PFSK-1 (cell line): ENCODE measurements at regions not wholly inside any gene's neighbourhood (a gene's known extent, or its start where the extent isn't known, plus 50 kb on each side); places are given as distances from the start of the nearest gene placed in this dataset.

Experiments used
- FOXP2 ChIP-seq: optimal IDR thresholded peaks from 2 replicates; pipeline ENCODE3; 2011; ENCODE audit warnings: borderline replicate concordance, control low read depth, inconsistent platforms; ENCODE audit not compliant: insufficient read depth; ENCODE audit errors: extremely low read length, extremely low read depth
- POLR2AphosphoS5 ChIP-seq: IDR thresholded peaks from 2 replicates; pipeline ENCODE4 v1.6.1; 2012; ENCODE audit warnings: low read depth, mild to moderate bottlenecking, control low read depth, low read length, moderate library complexity
- REST ChIP-seq, 2 experiments: IDR thresholded peaks; 2 replicates each; pipeline versions ENCODE4 v1.6.1 to v1.8.0; 2011 to 2012; ENCODE audit warnings: low read depth in 2 of 2, low read length in 2 of 2, control low read depth in 1 of 2, inconsistent platforms in 1 of 2, mild to moderate bottlenecking in 1 of 2, moderate library complexity in 1 of 2; ENCODE audit not compliant: insufficient read depth in 1 of 2
- SIN3A ChIP-seq: IDR thresholded peaks from 2 replicates; pipeline ENCODE4 v1.6.1; 2012; ENCODE audit warnings: mild to moderate bottlenecking, low read length, moderate library complexity, borderline replicate concordance; ENCODE audit not compliant: insufficient read depth
- TAF1 ChIP-seq: IDR thresholded peaks from 2 replicates; pipeline ENCODE4 v1.6.1; 2012; ENCODE audit warnings: low read length, control low read depth, borderline replicate concordance; ENCODE audit not compliant: insufficient read depth

- TF ChIP-seq REST (IDR thresholded peaks at IDR 0.05; ENCODE audit: insufficient read depth in 1 of 2, low read depth in 2 of 2, low read length in 2 of 2) (no peak), POLR2AphosphoS5 (no peak), SIN3A (no peak), FOXP2 (no peak), TAF1 (no peak)
These were observed 263.7 kb upstream of the RAB4A start for GRCh38 chr1:229007167-229007566.

GRCh38 chr1:229007701-229008100 is 263.2 kb upstream of the RAB4A start:
- no peak for TF ChIP-seq TAF1
- TF ChIP-seq SIN3A, result no peak
- no peak for TF ChIP-seq FOXP2

- TF ChIP-seq REST (IDR thresholded peaks at IDR 0.05; ENCODE audit: insufficient read depth in 1 of 2, low read depth in 2 of 2, low read length in 2 of 2), result no peak
- TF ChIP-seq SIN3A, result no peak
These were observed 259.9 kb upstream of the RAB4A start for GRCh38 chr1:229011022-229011421.

GRCh38 chr1:229012823-229013222 is 258.1 kb upstream of the RAB4A start:
- TF ChIP-seq REST (IDR thresholded peaks at IDR 0.05; ENCODE audit: insufficient read depth in 1 of 2, low read depth in 2 of 2, low read length in 2 of 2) (no peak), FOXP2 (no peak), POLR2AphosphoS5 (no peak), SIN3A (no peak), TAF1 (no peak)

- TF ChIP-seq FOXP2 (no peak), SIN3A (no peak), POLR2AphosphoS5 (no peak), REST (IDR thresholded peaks at IDR 0.05; ENCODE audit: insufficient read depth in 1 of 2, low read depth in 2 of 2, low read length in 2 of 2) (no peak), TAF1 (no peak)
These were observed 256.9 kb upstream of the RAB4A start for GRCh38 chr1:229013981-229014380.
